B cell (primary cell): ENCODE measurements at regions not wholly inside any gene's neighbourhood (a gene's known extent, or its start where the extent isn't known, plus 50 kb on each side); places are given as distances from the start of the nearest gene placed in this dataset.

Experiments
- CTCF ChIP-seq: fragments of 200-600 bp; IDR thresholded peaks from one replicate; pipeline ENCODE4 v1.8.0; 2022; ENCODE audit warnings: antibody characterized with exemption, mild to moderate bottlenecking
- EZH2 ChIP-seq: IDR thresholded peaks from 2 replicates; pipeline ENCODE4 v1.6.1; 2012; ENCODE audit warnings: borderline replicate concordance, low read depth, mild to moderate bottlenecking, moderate library complexity, low read length; ENCODE audit not compliant: insufficient read depth, poor library complexity, severe bottlenecking

- TF ChIP-seq EZH2 (no peak), CTCF (no peak)
These were observed 652.0 kb upstream of the ZNF608 start for GRCh38 chr5:125398466-125398865.
